H1 (cell line): ENCODE measurements at regions not wholly inside any gene's neighbourhood (a gene's known extent, or its start where the extent isn't known, plus 50 kb on each side); places are given as distances from the start of the nearest gene placed in this dataset.

Experiments used
- CTCF ChIA-PET: fragments of 300-600 bp; sonication (Branson Sonifier 250); formaldehyde crosslinking; loops from one replicate; lab custom pipeline; 2021; ENCODE audit not compliant: partially characterized antibody; lab: Charles Lee
- POLR2A ChIA-PET: fragments of 300-600 bp; sonication (Branson Sonifier 250); formaldehyde crosslinking; loops from one replicate; lab custom pipeline; 2021; ENCODE audit warnings: inconsistent platforms; ENCODE audit not compliant: partially characterized antibody; lab: Charles Lee
- DNase-seq, 2 experiments: peaks; one replicate each; pipeline versions ENCODE4 v3.0.0 to v3.0.0-alpha.2; 2010 to 2022; ENCODE audit warnings: low spot score in 2 of 2, low read depth in 1 of 2, mixed read lengths in 1 of 2
- FAIRE-seq: peaks from 2 replicates; lab custom pipeline; 2011; peaks lifted over from hg19 to GRCh38; lab: Jason Lieb, UNC
- H2AFZ ChIP-seq: 2 replicates; pipeline ENCODE4 v1.8.1; 2012; ENCODE audit warnings: low read length, inconsistent platforms
- H2AK5ac ChIP-seq: 2 replicates; pipeline ENCODE4 v1.6.1; 2013; ENCODE audit warnings: low read depth, low read length
- H2BK120ac ChIP-seq: replicated peaks from 2 replicates; pipeline ENCODE3; 2013; ENCODE audit warnings: low read depth, low read length, inconsistent platforms
- H2BK12ac ChIP-seq: 2 replicates; pipeline ENCODE4 v1.6.1; 2013; ENCODE audit warnings: low read depth, low read length
- H2BK15ac ChIP-seq: 2 replicates; pipeline ENCODE4 v1.6.1; 2013; ENCODE audit warnings: low read length
- H2BK20ac ChIP-seq: 2 replicates; pipeline ENCODE4 v1.6.1; 2013; ENCODE audit warnings: low read length
- H2BK5ac ChIP-seq: 2 replicates; pipeline ENCODE4 v1.6.1; 2013; ENCODE audit warnings: low read depth, low read length
- H3K14ac ChIP-seq: 2 replicates; pipeline ENCODE4 v1.6.1; 2013; ENCODE audit warnings: inconsistent platforms; ENCODE audit not compliant: insufficient read length
- H3K18ac ChIP-seq: 2 replicates; pipeline ENCODE4 v1.6.1; 2013; ENCODE audit warnings: low read length; ENCODE audit errors: extremely low read depth
- H3K23ac ChIP-seq: 2 replicates; pipeline ENCODE4 v1.6.1; 2013; ENCODE audit warnings: inconsistent platforms; ENCODE audit not compliant: insufficient read length
- H3K23me2 ChIP-seq: 2 replicates; pipeline ENCODE4 v1.6.1; 2013; ENCODE audit warnings: low read depth, low read length
- H3K27ac ChIP-seq: 2 replicates; pipeline ENCODE4 v1.6.1; 2011; ENCODE audit warnings: low read depth, low read length, inconsistent platforms
- H3K27me3 ChIP-seq, 4 experiments: replicated peaks in 1 of 4; 1 replicate in 1 of 4; 2 replicates in 3 of 4; pipeline versions ENCODE4 v1.6.1 to v1.8.1; 2011 to 2013; ENCODE audit warnings: low read length in 3 of 4, mild to moderate bottlenecking in 3 of 4, inconsistent platforms in 2 of 4, mixed read lengths in 2 of 4, moderate library complexity in 1 of 4; ENCODE audit not compliant: control insufficient read depth in 3 of 4, insufficient read depth in 3 of 4; ENCODE audit errors: extremely low read depth in 1 of 4
- H3K36me3 ChIP-seq, 4 experiments: 2 replicates each; pipeline versions ENCODE4 v1.6.1 to v1.8.1; 2011 to 2013; ENCODE audit warnings: mild to moderate bottlenecking in 4 of 4, low read length in 3 of 4, moderate library complexity in 2 of 4, control low read depth in 1 of 4, inconsistent platforms in 1 of 4; ENCODE audit not compliant: insufficient read depth in 4 of 4, control insufficient read depth in 2 of 4
- H3K4ac ChIP-seq: replicated peaks from 2 replicates; pipeline ENCODE3; 2013; ENCODE audit warnings: low read length, low read depth, mixed read lengths, inconsistent platforms; ENCODE audit not compliant: insufficient read length
- H3K4me1 ChIP-seq, 4 experiments: replicated peaks in 1 of 4; 1 replicate in 1 of 4; 2 replicates in 3 of 4; pipeline versions ENCODE4 v1.6.1 to v1.8.1; 2011 to 2013; ENCODE audit warnings: low read length in 3 of 4, inconsistent platforms in 2 of 4, mixed read lengths in 1 of 4; ENCODE audit not compliant: insufficient read depth in 4 of 4, control insufficient read depth in 3 of 4
- H3K4me2 ChIP-seq, 2 experiments: 2 replicates each; pipeline versions ENCODE4 v1.6.1 to v1.8.1; 2011 to 2013; ENCODE audit warnings: low read depth in 2 of 2, low read length in 2 of 2, control low read depth in 1 of 2, inconsistent platforms in 1 of 2, mild to moderate bottlenecking in 1 of 2; ENCODE audit not compliant: insufficient read depth in 1 of 2
- H3K4me3 ChIP-seq, 4 experiments: fragments of 200-600, 300-600 bp in 1 of 4; sonication (generic), shearing (Covaris generic), sonication (Bioruptor Twin) in 1 of 4; 2 replicates each; pipeline versions ENCODE4 v1.5.1 to v1.8.1; 2011 to 2016; ENCODE audit warnings: low read length in 4 of 4, low read depth in 3 of 4, control low read depth in 2 of 4, inconsistent platforms in 2 of 4, mild to moderate bottlenecking in 2 of 4, mixed read lengths in 1 of 4, moderate library complexity in 1 of 4; ENCODE audit not compliant: insufficient read depth in 2 of 4; ENCODE audit errors: extremely low read depth in 1 of 4
- H3K56ac ChIP-seq: replicated peaks from 2 replicates; pipeline ENCODE3; 2013; ENCODE audit warnings: low read depth, mild to moderate bottlenecking, mixed read lengths, low read length, inconsistent platforms; ENCODE audit not compliant: insufficient read length
- H3K79me1 ChIP-seq: 2 replicates; pipeline ENCODE4 v1.6.1; 2013; ENCODE audit warnings: low read depth, low read length, control low read depth
- H3K79me2 ChIP-seq, 2 experiments: 2 replicates each; pipeline versions ENCODE4 v1.6.1 to v1.8.1; 2012 to 2013; ENCODE audit warnings: low read length in 2 of 2, mild to moderate bottlenecking in 2 of 2, inconsistent platforms in 1 of 2; ENCODE audit not compliant: insufficient read depth in 2 of 2, control insufficient read depth in 1 of 2
- H3K9ac ChIP-seq, 4 experiments: replicated peaks in 1 of 4; 1 replicate in 1 of 4; 2 replicates in 3 of 4; pipeline versions ENCODE4 v1.6.1 to v1.8.1; 2011 to 2013; ENCODE audit warnings: low read depth in 3 of 4, low read length in 3 of 4, control low read depth in 2 of 4, mild to moderate bottlenecking in 2 of 4, moderate library complexity in 2 of 4, inconsistent platforms in 1 of 4; ENCODE audit errors: extremely low read depth in 1 of 4
- H3K9me3 ChIP-seq, 2 experiments: 2 replicates each; pipeline versions ENCODE4 v1.6.1 to v1.8.1; 2012 to 2013; ENCODE audit warnings: mild to moderate bottlenecking in 2 of 2, moderate library complexity in 2 of 2, control low read depth in 1 of 2, inconsistent platforms in 1 of 2, low read depth in 1 of 2, low read length in 1 of 2, mixed read lengths in 1 of 2; ENCODE audit not compliant: insufficient read depth in 2 of 2
- H4K20me1 ChIP-seq, 2 experiments: replicated peaks in 1 of 2; 2 replicates each; pipeline versions ENCODE3 to v1.8.1; 2011 to 2013; ENCODE audit warnings: inconsistent platforms in 2 of 2, low read length in 2 of 2, mild to moderate bottlenecking in 1 of 2; ENCODE audit not compliant: insufficient read depth in 2 of 2, control insufficient read depth in 1 of 2
- H4K5ac ChIP-seq: 2 replicates; pipeline ENCODE4 v1.6.1; 2013; ENCODE audit warnings: low read length, low read depth, mixed read lengths, inconsistent platforms; ENCODE audit not compliant: insufficient read length
- H4K8ac ChIP-seq: 2 replicates; pipeline ENCODE4 v1.8.0; 2013; ENCODE audit warnings: mild to moderate bottlenecking, moderate library complexity, low read length, inconsistent platforms; ENCODE audit not compliant: insufficient read depth; ENCODE audit errors: extremely low read depth
- H4K91ac ChIP-seq: replicated peaks from 2 replicates; pipeline ENCODE3; 2013; ENCODE audit warnings: low read length, mixed read lengths, inconsistent platforms; ENCODE audit not compliant: insufficient read length
- BACH1 ChIP-seq: IDR thresholded peaks from 2 replicates; pipeline ENCODE4 v1.6.1; 2012; ENCODE audit warnings: low read length, improper control_type of control experiment
- BRCA1 ChIP-seq: IDR thresholded peaks from 2 replicates; pipeline ENCODE4 v1.6.1; 2012; ENCODE audit warnings: low read depth, low read length, improper control_type of control experiment
- CBX5 ChIP-seq: fragments of 300-800, 300-1000 bp; sonication (generic); IDR thresholded peaks from 2 replicates; pipeline ENCODE4 v1.7.1; 2016; ENCODE audit warnings: antibody characterized with exemption, low read length, low read depth
- CTBP2 ChIP-seq: IDR thresholded peaks from 2 replicates; pipeline ENCODE4 v1.7.0; 2011; ENCODE audit warnings: borderline replicate concordance, mild to moderate bottlenecking, moderate library complexity, mixed read lengths, low read length; ENCODE audit not compliant: insufficient read depth, insufficient read length
- CTCF ChIP-seq, 3 experiments: IDR thresholded peaks; 1 replicate in 2 of 3; 2 replicates in 1 of 3; pipeline versions ENCODE4 v1.5.1 to v1.6.1; 2011; ENCODE audit warnings: low read length in 3 of 3, mild to moderate bottlenecking in 3 of 3, inconsistent platforms in 2 of 3, low read depth in 1 of 3, moderate library complexity in 1 of 3; ENCODE audit not compliant: insufficient read depth in 1 of 3; ENCODE audit errors: control extremely low read depth in 1 of 3
- RNF2 ChIP-seq: fragments of 200-900, 300-1000 bp; sonication (generic); IDR thresholded peaks from 2 replicates; pipeline ENCODE4 v1.7.1; 2016; ENCODE audit warnings: borderline replicate concordance, low read depth, mild to moderate bottlenecking, antibody characterized with exemption, low read length; ENCODE audit not compliant: poor library complexity, severe bottlenecking; ENCODE audit errors: missing control alignments
- SAP30 ChIP-seq: fragments of 300-600 bp; sonication (generic); IDR thresholded peaks from 2 replicates; pipeline ENCODE4 v1.7.1; 2012; ENCODE audit warnings: low read length, moderate library complexity, mild to moderate bottlenecking, inconsistent platforms; ENCODE audit not compliant: insufficient read depth, insufficient replicate concordance
- TEAD4 ChIP-seq: IDR thresholded peaks from 2 replicates; pipeline ENCODE4 v1.6.1; 2012; ENCODE audit warnings: low read depth, low read length, inconsistent platforms, mixed read lengths
- ZNF274 ChIP-seq: IDR thresholded peaks from 2 replicates; pipeline ENCODE4 v1.7.0; 2012; ENCODE audit warnings: low read length, borderline replicate concordance; ENCODE audit errors: extremely low read depth
- WGBS, 2 experiments: shearing (Covaris generic) in 1 of 2; methylation state at CpG; one replicate each; pipeline versions ENCODE4 v1.1.6 to v1.1.7; 2013 to 2015; ENCODE audit warnings: low lambda C conversion rate in 2 of 2, mixed read lengths in 2 of 2, inconsistent platforms in 1 of 2, low coverage in 1 of 2, missing lambda C conversion rate in 1 of 2; ENCODE audit not compliant: insufficient replicate concordance in 2 of 2, insufficient coverage in 1 of 2, insufficient read length in 1 of 2; ENCODE audit errors: extremely low coverage in 1 of 2, missing lambda C conversion rate in 1 of 2; 5-methylcytosine and 5-hydroxymethylcytosine counted together

GRCh38 chr17:79441356-79442160 lies 169.3 kb downstream of the RBFOX3 start:
- Histone ChIP-seq H3K56ac (no peak overlapping the region), H3K4me3 (no peak overlapping the region), H3K4me2 (no peak overlapping the region), H4K91ac (no peak overlapping the region), H2BK20ac (no peak overlapping the region), H4K5ac (no peak overlapping the region), H3K14ac (no peak overlapping the region), H3K79me1 (no peaks in the 10 kb centered on the region), H3K36me3 (no peaks in the 10 kb centered on the region), H4K8ac (no peak overlapping the region), H2AK5ac (no peak overlapping the region), H3K27ac (no peak overlapping the region), H2BK15ac (no peak overlapping the region), H3K79me2 (no peaks in the 10 kb centered on the region), H3K4ac (no peak overlapping the region), H3K9ac (no peak overlapping the region), H3K27me3 (no peaks in the 10 kb centered on the region), H3K23ac (no peak overlapping the region), H2BK12ac (no peak overlapping the region), H3K23me2 (peaks cover 2% of the 10 kb centered on the region), H3K4me1 (no peaks in the 10 kb centered on the region; a peak in 1 of 7 replicates), H2BK5ac (no peak overlapping the region), H2AFZ (no peak overlapping the region), H4K20me1 (peaks cover 0 to 5% of the 10 kb centered on the region in 2 experiments), H2BK120ac (no peak overlapping the region), H3K9me3 (no peaks in the 10 kb centered on the region), H3K18ac (no peak overlapping the region)
- WGBS, 2 experiments, result 91% methylated on average over 13 of the region's 15 CpGs; no CpG with 5 or more reads in 1 of the 2 experiments
- ChIA-PET CTCF (interaction anchor here (0.8 to 5.8 kb wide), 3 partner anchors 14 to 171 kb away, joined by 3 to 27 read pairs (median 3); no protein-coding TSS in a partner anchor), POLR2A (interaction anchor here (0.9 kb wide), 1 partner anchor 48 kb away, joined by 3 read pairs; no protein-coding TSS in a partner anchor)
- no peak for FAIRE-seq
- DNase-seq, result no peak
- no peak for TF ChIP-seq TEAD4
- no peak for TF ChIP-seq RNF2
- TF ChIP-seq ZNF274, result no peak
- TF ChIP-seq BACH1, result no peak
- no peak for TF ChIP-seq SAP30
- no peak for TF ChIP-seq CTBP2
- TF ChIP-seq CTCF (IDR thresholded peaks at IDR 0.05; ENCODE audit: control extremely low read depth in 1 of 3, insufficient read depth in 1 of 3, low read depth in 1 of 3, low read length in 3 of 3), result no peak
- TF ChIP-seq BRCA1, result no peak
- no peak for TF ChIP-seq CBX5
